HG03039 (cell line): ENCODE measurements at regions not wholly inside any gene's neighbourhood (a gene's known extent, or its start where the extent isn't known, plus 50 kb on each side); places are given as distances from the start of the nearest gene placed in this dataset.

Experiments
- ATAC-seq: cut with Tn5 transposase; IDR thresholded peaks from one replicate; pipeline ENCODE4 v1.9.1; 2021; ENCODE audit warnings: mild to moderate bottlenecking, moderate library complexity; ENCODE audit not compliant: unreplicated experiment

- no peak for ATAC-seq
These were observed 370.4 kb downstream of the PCDH20 start for GRCh38 chr13:61045251-61045650.

GRCh38 chr13:61040181-61040580 lies 375.5 kb downstream of the PCDH20 start:
- no peak for ATAC-seq

- no peak for ATAC-seq
These were observed 376.3 kb downstream of the PCDH20 start for GRCh38 chr13:61039302-61039701.

GRCh38 chr13:61036715-61037114 lies 378.9 kb downstream of the PCDH20 start:
- no peak for ATAC-seq

GRCh38 chr13:61030445-61030844 lies 385.2 kb downstream of the PCDH20 start:
- no peak for ATAC-seq

- ATAC-seq, result no peak
These were observed 386.6 kb downstream of the PCDH20 start for GRCh38 chr13:61029064-61029463.

- ATAC-seq, result no peak
These were observed 391.6 kb downstream of the PCDH20 start for GRCh38 chr13:61024046-61024445.

- ATAC-seq, result no peak
These were observed 393.8 kb downstream of the PCDH20 start for GRCh38 chr13:61021838-61022237.

GRCh38 chr13:61013796-61014195 lies 401.9 kb downstream of the PCDH20 start:
- no peak for ATAC-seq

GRCh38 chr13:61010358-61010757 lies 405.3 kb downstream of the PCDH20 start:
- ATAC-seq, result no peak

- no peak for ATAC-seq
These were observed 413.0 kb downstream of the PCDH20 start for GRCh38 chr13:61002686-61003085.

- ATAC-seq, result no peak
These were observed 425.5 kb downstream of the PCDH20 start for GRCh38 chr13:60990032-60990733.

GRCh38 chr13:60986301-60986700 lies 429.3 kb downstream of the PCDH20 start:
- no peak for ATAC-seq

GRCh38 chr13:60981407-60981806 lies 434.2 kb downstream of the PCDH20 start:
- ATAC-seq, result no peak

GRCh38 chr13:60976367-60976766 lies 439.3 kb downstream of the PCDH20 start:
- ATAC-seq, result no peak

- ATAC-seq, result no peak
These were observed 441.4 kb downstream of the PCDH20 start for GRCh38 chr13:60974296-60974695.

GRCh38 chr13:60973529-60973928 lies 442.1 kb downstream of the PCDH20 start:
- ATAC-seq, result no peak

- no peak for ATAC-seq
These were observed 444.9 kb downstream of the PCDH20 start for GRCh38 chr13:60970736-60971135.

- ATAC-seq, result no peak
These were observed 446.0 kb downstream of the PCDH20 start for GRCh38 chr13:60969656-60970055.

GRCh38 chr13:60959427-60959826 lies 456.2 kb downstream of the PCDH20 start:
- ATAC-seq, result no peak

- ATAC-seq, result no peak
These were observed 457.8 kb downstream of the PCDH20 start for GRCh38 chr13:60957816-60958215.

- ATAC-seq, result no peak
These were observed 470.3 kb downstream of the PCDH20 start for GRCh38 chr13:60945396-60945795.

- ATAC-seq, result no peak
These were observed 470.8 kb downstream of the PCDH20 start for GRCh38 chr13:60944863-60945262.
